ENCODE measurements at regions not wholly inside any gene's neighbourhood (a gene's known extent, or its start where the extent isn't known, plus 50 kb on each side); places are given as distances from the start of the nearest gene placed in this dataset.

GRCh38 chr13:106234636-106235035 lies 300.8 kb downstream of the EFNB2 start:
- no peak for DNase-seq (ENCODE audit: low spot score)

DNA sequence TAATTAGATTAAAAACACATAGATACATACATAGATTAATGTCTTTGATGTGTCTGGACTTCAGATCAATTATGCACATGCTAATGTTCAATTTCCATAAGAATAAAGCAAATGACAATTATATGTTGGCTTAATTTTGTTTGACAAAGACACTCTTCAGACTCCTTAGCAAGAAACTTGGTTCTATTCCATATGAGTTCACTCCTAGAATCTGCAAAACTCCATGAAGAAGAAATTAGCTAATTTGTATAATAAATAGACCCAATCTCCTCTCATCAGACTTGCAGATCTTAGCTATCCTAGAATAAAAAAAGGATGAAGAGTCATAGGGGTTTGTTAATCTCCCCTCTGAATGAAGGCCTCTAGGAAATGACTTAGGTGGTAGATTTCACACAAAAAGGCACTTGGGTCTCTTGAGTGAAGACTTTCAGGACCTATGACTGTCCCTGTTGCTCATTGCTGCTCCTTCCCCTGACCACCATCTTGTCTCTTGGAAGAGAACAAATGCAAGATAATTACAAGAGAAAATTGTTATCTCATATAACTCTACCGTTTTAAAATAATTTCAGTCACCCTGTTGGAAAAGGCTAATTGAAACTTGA lies 302.2 kb downstream of the EFNB2 start:
- DNase-seq (ENCODE audit: low spot score): no peak

DNA sequence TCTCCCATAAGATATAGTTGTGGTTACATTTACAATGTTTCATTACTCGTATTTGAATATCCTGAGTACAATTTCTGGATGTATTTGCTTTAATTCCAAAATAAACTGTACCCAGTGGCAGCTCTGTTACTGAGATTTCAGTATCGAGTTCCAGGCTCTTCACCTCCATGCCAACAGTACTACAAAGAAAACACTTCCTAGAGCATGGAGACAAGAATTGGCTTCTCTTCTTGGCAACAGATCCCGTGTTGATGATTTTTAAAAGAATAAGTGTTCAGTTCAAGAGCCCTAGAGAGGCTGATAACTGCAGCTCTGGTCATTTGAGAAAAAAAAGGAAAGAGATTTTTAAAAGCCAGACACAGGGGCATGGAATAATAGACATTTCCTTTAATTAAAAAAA lies 302.8 kb downstream of the EFNB2 start:
- no peak for DNase-seq (ENCODE audit: low spot score)

- peak; percentile 6 for DNase-seq (ENCODE audit: low spot score)
Observed at GRCh38 chr13:106230450-106230849, 305.0 kb downstream of the EFNB2 start.

GRCh38 chr13:106225126-106225525 lies 310.3 kb downstream of the EFNB2 start:
- no peak for DNase-seq (ENCODE audit: low spot score)

- no peak for DNase-seq (ENCODE audit: low spot score)
Observed at GRCh38 chr13:106220211-106220610, 315.3 kb downstream of the EFNB2 start.

DNA sequence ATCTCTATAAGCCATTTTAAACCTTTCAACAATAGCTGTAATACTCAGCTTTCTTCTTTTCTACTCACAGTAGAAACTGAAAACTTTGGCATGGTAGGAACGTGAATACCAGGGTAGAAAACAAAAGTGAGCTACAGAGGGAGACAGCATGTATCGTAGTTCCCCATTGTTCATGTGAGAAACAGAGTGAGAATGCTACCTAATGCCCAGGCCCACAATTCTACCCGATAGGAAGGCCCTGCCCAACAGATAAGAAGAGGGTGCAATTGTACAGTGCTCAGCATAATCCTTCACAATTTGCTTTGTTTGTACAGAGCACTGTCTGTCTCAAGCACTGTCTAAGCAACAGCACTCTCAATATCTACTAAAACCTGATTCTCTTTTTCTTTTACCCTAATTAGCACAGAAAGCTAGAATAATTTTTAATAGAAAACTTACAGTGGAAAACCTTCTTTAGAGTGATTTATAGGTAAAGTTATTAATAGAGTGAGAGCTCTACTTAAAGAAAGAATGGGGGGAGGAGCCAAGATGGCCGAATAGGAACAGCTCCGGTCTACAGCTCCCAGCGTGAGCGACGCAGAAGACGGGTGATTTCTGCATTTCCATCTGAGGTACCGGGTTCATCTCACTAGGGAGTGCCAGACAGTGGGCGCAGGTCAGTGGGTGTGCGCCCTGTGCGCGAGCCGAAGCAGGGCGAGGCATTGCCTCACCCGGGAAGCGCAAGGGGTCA lies 322.3 kb downstream of the EFNB2 start:
- no peak for DNase-seq (ENCODE audit: low spot score)

DNA sequence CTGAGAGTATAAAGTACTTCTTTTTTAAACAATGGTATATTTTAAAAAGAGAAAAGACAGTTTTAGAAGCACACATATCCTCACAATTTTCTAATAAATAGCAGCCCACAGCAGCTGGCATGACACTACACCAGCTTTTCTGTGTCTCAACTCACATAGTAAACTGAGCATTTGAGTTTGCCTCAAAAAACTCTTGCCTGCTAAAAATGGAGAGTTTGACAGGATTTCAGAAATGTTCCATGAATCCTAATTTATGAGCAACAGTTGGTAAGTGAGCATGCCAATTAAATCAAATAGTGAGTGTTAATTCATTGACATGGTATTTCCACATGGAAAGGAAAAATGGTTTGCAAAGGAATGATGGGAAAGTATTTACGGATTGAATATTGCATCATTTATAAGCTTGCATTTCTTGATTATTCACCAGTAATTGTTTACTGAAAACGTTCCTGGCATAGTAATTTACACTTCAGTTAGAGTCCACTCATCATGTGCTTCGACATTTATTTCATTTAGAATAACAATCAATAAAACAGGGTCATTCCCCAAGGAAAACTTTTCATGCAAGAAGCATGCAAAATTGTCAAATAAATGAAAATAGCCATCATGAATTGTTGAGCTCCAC lies 323.0 kb downstream of the EFNB2 start:
- DNase-seq (ENCODE audit: low spot score): no peak

DNA sequence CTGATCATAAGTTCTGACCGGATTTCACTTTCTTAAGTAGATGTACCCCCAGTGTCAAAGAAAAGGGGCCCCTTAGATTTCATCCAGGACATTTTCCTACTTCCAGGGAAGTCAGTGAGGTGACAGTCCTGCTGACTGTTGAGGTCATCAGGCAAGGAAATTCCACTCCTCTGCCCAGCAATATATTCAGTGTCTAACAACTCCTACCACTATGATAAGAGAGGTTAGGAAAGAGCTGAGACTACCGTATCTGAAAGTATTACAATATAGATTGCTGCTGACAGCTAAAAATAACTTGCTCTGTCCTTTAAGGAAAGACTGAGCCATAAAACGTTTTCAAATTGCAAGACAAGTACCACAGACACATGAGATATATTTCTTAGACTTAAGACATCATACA lies 325.1 kb downstream of the EFNB2 start:
- peak; percentile 10 for DNase-seq (ENCODE audit: low spot score)

DNA sequence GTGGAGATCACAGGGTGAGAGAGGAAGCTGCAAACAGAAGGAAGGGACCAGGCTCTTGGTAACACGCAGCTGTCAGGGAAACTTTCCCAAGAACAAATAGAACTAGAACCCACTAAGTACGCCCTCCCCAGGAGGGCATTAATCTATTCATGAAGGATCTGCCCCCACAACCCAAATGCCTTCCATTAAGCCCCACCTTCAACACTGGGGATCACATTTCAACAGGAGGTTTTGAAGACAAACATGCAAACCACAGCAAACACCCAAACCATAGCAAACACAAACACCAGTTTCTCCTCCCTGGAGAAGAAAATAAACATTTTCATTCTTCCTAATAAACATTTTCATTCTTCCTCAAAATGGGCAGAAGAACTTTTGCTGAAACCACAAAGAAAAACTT lies 329.6 kb downstream of the EFNB2 start:
- DNase-seq (ENCODE audit: low spot score): no peak

GRCh38 chr13:106197496-106197895 lies 338.0 kb downstream of the EFNB2 start:
- peak; percentile 19 for DNase-seq (ENCODE audit: low spot score)

GRCh38 chr13:106187501-106188095 lies 347.9 kb downstream of the EFNB2 start:
- peak; percentile 49 for DNase-seq (ENCODE audit: low spot score)

GRCh38 chr13:106187101-106187500 lies 348.4 kb downstream of the EFNB2 start:
- DNase-seq (ENCODE audit: low spot score): peak; percentile 34

DNA sequence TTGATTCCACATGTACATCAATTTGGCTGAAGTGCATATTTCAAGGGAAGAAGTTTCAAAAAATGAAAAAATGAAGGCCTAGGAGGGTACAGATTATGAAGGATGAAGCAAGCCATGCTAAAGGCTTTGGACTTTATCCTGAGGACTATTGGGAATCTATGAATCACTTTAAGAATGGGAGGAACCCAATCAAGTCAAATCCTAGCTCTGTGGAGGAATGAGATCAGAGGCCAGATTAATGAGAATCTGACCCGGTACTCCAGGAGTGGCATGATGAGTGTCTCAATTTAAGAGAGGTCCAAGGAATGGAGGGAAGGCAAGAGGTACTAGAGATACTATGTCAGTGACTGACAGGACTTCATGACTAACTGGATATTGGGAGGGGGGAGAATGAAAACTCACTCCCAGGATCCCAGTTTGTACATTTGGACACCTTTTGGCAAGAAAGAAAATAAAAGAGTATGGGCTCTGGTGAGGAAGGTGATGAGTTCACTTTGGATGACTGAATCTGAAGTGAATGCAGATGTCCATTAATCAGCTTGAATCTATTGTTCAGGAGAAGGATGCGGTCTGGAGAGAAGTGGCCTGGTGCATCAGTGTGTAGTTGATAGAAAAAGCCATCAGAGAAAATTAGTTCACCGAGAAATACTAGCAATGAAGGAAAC lies 349.0 kb downstream of the EFNB2 start:
- peak; percentile 72 for DNase-seq (ENCODE audit: low spot score)

DNA sequence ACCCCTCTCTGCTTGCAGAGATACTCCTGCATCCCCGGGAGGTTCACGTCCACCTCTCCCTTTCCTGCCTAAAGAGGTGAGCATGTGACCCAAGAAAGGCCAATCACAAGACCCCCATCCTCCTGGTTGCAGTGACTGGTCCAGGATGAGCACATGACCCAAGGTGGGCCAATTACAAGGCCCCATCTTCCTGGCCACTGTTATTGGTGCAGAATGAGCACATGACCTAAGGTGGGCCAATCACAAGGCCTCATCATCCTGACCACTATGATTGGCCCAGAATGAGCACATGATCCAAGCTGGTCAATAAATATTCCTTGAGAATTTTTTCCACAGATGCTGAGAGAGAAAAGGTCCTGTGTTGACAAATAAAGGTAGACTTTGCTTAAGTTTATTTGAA lies 350.7 kb downstream of the EFNB2 start:
- no peak for DNase-seq (ENCODE audit: low spot score)

- no peak for DNase-seq (ENCODE audit: low spot score)
Observed at GRCh38 chr13:106183410-106184065, 351.9 kb downstream of the EFNB2 start.

DNA sequence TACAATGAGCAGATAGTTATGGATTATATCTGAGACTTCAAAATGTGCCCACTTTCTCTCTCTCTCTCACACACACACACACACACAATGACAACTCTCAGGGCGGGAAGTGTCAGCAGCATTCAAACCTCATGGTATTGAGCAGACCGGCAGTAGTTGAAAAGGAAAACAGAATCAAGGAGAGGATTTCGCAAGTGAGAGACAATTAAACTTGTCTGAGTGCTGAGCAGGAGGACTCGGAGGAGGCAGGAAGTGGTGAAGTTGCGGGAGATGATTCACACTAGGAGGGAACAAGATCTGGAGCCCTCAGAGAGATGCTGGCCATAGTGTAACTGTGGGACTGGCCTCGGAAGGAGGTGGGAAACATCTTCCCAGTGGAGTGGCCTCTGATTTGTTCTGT lies 353.1 kb downstream of the EFNB2 start:
- DNase-seq (ENCODE audit: low spot score): peak; percentile 80

DNA sequence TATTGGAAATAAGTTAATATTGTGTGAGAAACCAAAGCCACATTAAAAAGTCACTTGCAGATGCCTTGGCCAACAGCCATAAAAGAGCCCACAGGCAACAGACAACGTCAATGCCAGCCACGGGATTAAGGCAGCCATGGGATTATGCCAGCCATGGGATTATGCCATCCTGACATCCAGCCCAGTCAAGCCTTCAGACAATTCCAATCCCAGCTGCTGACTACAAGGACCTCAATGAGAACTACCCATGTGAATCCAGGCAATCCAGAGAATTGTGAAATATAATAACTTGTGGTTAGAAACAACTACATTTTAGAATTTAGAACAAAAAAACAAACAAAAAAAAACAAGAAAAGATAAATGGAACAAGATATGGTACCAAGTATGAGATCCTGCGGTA lies 356.6 kb downstream of the EFNB2 start:
- no peak for DNase-seq (ENCODE audit: low spot score)

- no peak for DNase-seq (ENCODE audit: low spot score)
Observed at GRCh38 chr13:106177146-106177545, 358.3 kb downstream of the EFNB2 start.

DNA sequence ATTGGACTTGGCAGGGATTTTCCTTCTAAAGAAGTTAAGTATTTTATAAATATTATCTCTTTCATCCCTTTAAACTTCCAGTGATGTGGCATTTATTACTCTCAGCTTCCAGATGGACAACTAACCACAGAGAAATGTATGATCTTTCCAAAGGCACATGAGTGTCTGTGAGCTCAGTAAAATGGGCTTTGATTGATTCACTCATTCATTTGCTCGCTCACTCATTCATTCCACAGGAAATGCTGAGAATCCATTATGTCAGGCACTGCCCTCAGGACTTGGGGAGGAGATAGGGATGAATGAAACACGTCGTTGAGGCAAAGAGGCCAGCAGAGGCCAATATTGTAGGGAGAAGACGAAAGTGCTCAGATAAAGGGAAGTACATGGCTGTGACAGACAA lies 359.3 kb downstream of the EFNB2 start:
- peak; percentile 43 for DNase-seq (ENCODE audit: low spot score)

- no peak for DNase-seq (ENCODE audit: low spot score)
Observed at GRCh38 chr13:106173891-106174610, 361.4 kb downstream of the EFNB2 start.

All from kidney tubule cell (primary cell).